ENCODE measurements at regions not wholly inside any gene's neighbourhood (a gene's known extent, or its start where the extent isn't known, plus 50 kb on each side); places are given as distances from the start of the nearest gene placed in this dataset.
"Not testable (repeated sequence)": the region's sequence is repeated elsewhere in the genome, so short reads cannot be mapped to it uniquely, and the experiment has no call there.

DNA sequence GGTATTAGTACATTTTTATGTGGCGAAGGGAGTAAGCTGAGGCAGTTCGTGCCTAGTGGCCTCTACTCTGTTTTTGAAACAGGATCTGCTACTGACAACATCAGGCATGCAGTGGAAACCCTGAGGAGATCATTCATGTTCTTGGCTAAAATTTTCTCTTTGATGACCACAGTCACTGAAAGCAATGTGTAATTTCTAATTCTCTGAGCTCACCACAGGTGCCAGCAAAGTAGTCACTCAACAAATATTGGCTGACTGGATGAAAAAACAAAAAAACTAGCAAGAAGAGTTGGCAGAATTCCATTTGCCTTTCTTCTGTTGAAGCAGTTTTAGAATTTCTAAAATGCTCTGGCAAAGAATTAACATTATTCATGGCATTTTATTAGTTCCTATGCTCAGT, 176.5 kb upstream of the KCTD7 start:
- Histone ChIP-seq H3K79me2 (ENCODE audit: low read length) (no peaks in the 10 kb centered on the region), H3K4me1 (ENCODE audit: insufficient read depth, low read length) (no peaks in the 10 kb centered on the region; the same call in 1 of the 2 replicates), H3F3A (ENCODE audit: low read length, unreplicated experiment) (no peaks in the 10 kb centered on the region), H3K4me2 (ENCODE audit: low read length) (no peak overlapping the region), H3K9ac (ENCODE audit: low read length) (no peak overlapping the region), H3K27ac (ENCODE audit: low read length) (no peak overlapping the region), H3K9me3 (ENCODE audit: low read length) (no peaks in the 10 kb centered on the region), H3K36me3 (ENCODE audit: low read depth, low read length) (no peaks in the 10 kb centered on the region), H3K27me3 (ENCODE audit: low read length) (no peaks in the 10 kb centered on the region), H3K4me3 (ENCODE audit: low read length) (no peak overlapping the region), H4K20me1 (ENCODE audit: low read length) (no peaks in the 10 kb centered on the region), H3K9me2 (replicated peaks; ENCODE audit: low read length) (no peaks in the 10 kb centered on the region), H2AFZ (ENCODE audit: low read length) (no peak overlapping the region)
- intact Hi-C loops (cut with micrococcal nuclease) = no loop called here
- BruUV-seq (replicated peaks) = no TSS peak
- peak; percentile 96 for ATAC-seq
- POLR2A ChIA-PET (ENCODE audit: unreplicated experiment) = no interaction called here
- TF ChIP-seq EZH2 (IDR thresholded peaks at IDR 0.05; ENCODE audit: low read length, unreplicated experiment) = no peak
- TF ChIP-seq EZH2phosphoT487 (IDR thresholded peaks at IDR 0.05; ENCODE audit: borderline replicate concordance, low read length) = no peak
- TF ChIP-seq, protein P1, sequence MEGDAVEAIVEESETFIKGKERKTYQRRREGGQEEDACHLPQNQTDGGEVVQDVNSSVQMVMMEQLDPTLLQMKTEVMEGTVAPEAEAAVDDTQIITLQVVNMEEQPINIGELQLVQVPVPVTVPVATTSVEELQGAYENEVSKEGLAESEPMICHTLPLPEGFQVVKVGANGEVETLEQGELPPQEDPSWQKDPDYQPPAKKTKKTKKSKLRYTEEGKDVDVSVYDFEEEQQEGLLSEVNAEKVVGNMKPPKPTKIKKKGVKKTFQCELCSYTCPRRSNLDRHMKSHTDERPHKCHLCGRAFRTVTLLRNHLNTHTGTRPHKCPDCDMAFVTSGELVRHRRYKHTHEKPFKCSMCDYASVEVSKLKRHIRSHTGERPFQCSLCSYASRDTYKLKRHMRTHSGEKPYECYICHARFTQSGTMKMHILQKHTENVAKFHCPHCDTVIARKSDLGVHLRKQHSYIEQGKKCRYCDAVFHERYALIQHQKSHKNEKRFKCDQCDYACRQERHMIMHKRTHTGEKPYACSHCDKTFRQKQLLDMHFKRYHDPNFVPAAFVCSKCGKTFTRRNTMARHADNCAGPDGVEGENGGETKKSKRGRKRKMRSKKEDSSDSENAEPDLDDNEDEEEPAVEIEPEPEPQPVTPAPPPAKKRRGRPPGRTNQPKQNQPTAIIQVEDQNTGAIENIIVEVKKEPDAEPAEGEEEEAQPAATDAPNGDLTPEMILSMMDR (conservative IDR thresholded peaks at IDR 0.05; ENCODE audit: low read depth, low read length) = no peak
- DNase-seq = peak; percentile 48
- CTCF ChIA-PET = interaction anchor here (0.6 to 1.4 kb wide), 2 partner anchors 39 to 564 kb away, joined by 3 to 6 read pairs; no protein-coding TSS in a partner anchor

DNA sequence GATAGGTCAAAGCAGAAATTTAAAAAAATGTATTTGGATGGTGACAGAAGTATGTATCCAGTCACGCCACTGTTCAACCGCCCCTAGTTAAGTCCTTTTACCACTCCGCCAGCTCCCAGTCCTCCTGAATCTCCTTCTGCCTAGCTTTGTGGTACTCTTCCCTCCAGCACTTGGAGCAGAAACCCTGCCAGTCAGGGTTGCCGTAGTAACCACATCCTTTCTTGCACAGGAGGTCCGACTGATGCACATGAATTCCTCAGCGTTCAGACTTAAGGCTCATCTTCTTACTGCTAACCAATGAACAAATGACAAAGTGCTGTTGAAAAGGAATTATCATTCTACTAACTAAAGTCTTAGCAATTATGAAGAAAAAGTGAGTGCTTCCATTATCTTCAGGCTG, 175.3 kb upstream of the KCTD7 start:
- no peaks in the 10 kb centered on the region for H3F3A ChIP-seq (ENCODE audit: low read length, unreplicated experiment)
- no peak for ATAC-seq
- H3K4me3 ChIP-seq (ENCODE audit: low read length) = no peak overlapping the region
- no peaks in the 10 kb centered on the region for H3K9me2 ChIP-seq (replicated peaks; ENCODE audit: low read length)
- BruUV-seq (replicated peaks) = no TSS peak
- TF ChIP-seq, protein P1 (conservative IDR thresholded peaks at IDR 0.05; ENCODE audit: low read depth, low read length) = no peak
- TF ChIP-seq EZH2 (IDR thresholded peaks at IDR 0.05; ENCODE audit: low read length, unreplicated experiment) (no peak), EZH2phosphoT487 (IDR thresholded peaks at IDR 0.05; ENCODE audit: borderline replicate concordance, low read length) (no peak)
- H4K20me1 ChIP-seq (ENCODE audit: low read length) = no peaks in the 10 kb centered on the region
- H3K4me2 ChIP-seq (ENCODE audit: low read length) = no peak overlapping the region
- H3K9ac ChIP-seq (ENCODE audit: low read length) = no peak overlapping the region
- CTCF ChIA-PET = no interaction called here
- no peaks in the 10 kb centered on the region for H3K36me3 ChIP-seq (ENCODE audit: low read depth, low read length)
- no peaks in the 10 kb centered on the region; the same call in 1 of the 2 replicates for H3K4me1 ChIP-seq (ENCODE audit: insufficient read depth, low read length)
- no peak for DNase-seq
- no peaks in the 10 kb centered on the region for H3K9me3 ChIP-seq (ENCODE audit: low read length)
- H3K27ac ChIP-seq (ENCODE audit: low read length) = no peak overlapping the region
- no peaks in the 10 kb centered on the region for H3K27me3 ChIP-seq (ENCODE audit: low read length)
- H3K79me2 ChIP-seq (ENCODE audit: low read length) = no peaks in the 10 kb centered on the region
- H2AFZ ChIP-seq (ENCODE audit: low read length) = no peak overlapping the region
- POLR2A ChIA-PET (ENCODE audit: unreplicated experiment) = no interaction called here
- intact Hi-C loops (cut with micrococcal nuclease) = no loop called here

GRCh38 chr7:66454600-66455225, 174.0 kb upstream of the KCTD7 start:
- TF ChIP-seq EZH2 (IDR thresholded peaks at IDR 0.05; ENCODE audit: low read length, unreplicated experiment) (no peak), EZH2phosphoT487 (IDR thresholded peaks at IDR 0.05; ENCODE audit: borderline replicate concordance, low read length) (no peak)
- TF ChIP-seq, protein P1 (conservative IDR thresholded peaks at IDR 0.05; ENCODE audit: low read depth, low read length) = no peak
- Histone ChIP-seq H3K4me2 (ENCODE audit: low read length) (no peak overlapping the region), H4K20me1 (ENCODE audit: low read length) (no peaks in the 10 kb centered on the region), H3K27ac (ENCODE audit: low read length) (no peak overlapping the region), H2AFZ (ENCODE audit: low read length) (no peak overlapping the region), H3K4me3 (ENCODE audit: low read length) (no peak overlapping the region), H3K27me3 (ENCODE audit: low read length) (no peaks in the 10 kb centered on the region), H3K9me3 (ENCODE audit: low read length) (no peaks in the 10 kb centered on the region), H3K79me2 (ENCODE audit: low read length) (no peaks in the 10 kb centered on the region), H3K4me1 (ENCODE audit: insufficient read depth, low read length) (no peaks in the 10 kb centered on the region; the same call in 1 of the 2 replicates), H3K9ac (ENCODE audit: low read length) (no peak overlapping the region), H3K9me2 (replicated peaks; ENCODE audit: low read length) (no peaks in the 10 kb centered on the region), H3F3A (ENCODE audit: low read length, unreplicated experiment) (no peaks in the 10 kb centered on the region), H3K36me3 (ENCODE audit: low read depth, low read length) (no peaks in the 10 kb centered on the region)
- POLR2A ChIA-PET (ENCODE audit: unreplicated experiment) = no interaction called here
- no TSS peak for BruUV-seq (replicated peaks)
- intact Hi-C loops (cut with micrococcal nuclease) = no loop called here
- ATAC-seq = no peak
- CTCF ChIA-PET = no interaction called here
- DNase-seq = no peak

DNA sequence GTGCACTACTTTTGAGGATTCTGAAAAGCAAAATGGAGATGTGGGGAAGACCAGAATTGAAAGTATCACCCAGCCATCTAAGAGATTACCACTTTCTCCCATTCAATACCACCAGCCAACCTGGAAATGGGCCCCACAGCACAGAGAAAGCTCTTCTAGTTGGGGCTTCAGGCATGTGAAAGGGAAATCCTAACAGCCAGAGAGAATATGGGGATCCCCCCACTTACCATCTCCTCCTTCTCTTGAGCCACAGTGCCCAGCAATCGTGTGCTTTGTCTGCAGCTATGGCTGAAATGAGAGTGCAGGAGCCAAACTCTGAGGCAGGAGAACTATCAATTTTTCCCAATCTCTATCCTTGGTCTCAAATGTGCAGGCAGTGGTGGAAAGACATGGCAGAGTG, 173.2 kb upstream of the KCTD7 start:
- H3K9me3 ChIP-seq (ENCODE audit: low read length); H3K4me1 ChIP-seq (ENCODE audit: insufficient read depth, low read length); POLR2A ChIA-PET (ENCODE audit: unreplicated experiment); H3K9ac ChIP-seq (ENCODE audit: low read length); H3K27ac ChIP-seq (ENCODE audit: low read length); H3K9me2 ChIP-seq (replicated peaks; ENCODE audit: low read length); H2AFZ ChIP-seq (ENCODE audit: low read length); BruUV-seq (replicated peaks); H4K20me1 ChIP-seq (ENCODE audit: low read length); H3K27me3 ChIP-seq (ENCODE audit: low read length); H3K4me2 ChIP-seq (ENCODE audit: low read length); H3K4me3 ChIP-seq (ENCODE audit: low read length); CTCF ChIA-PET; intact Hi-C loops (cut with micrococcal nuclease); H3K79me2 ChIP-seq (ENCODE audit: low read length); H3F3A ChIP-seq (ENCODE audit: low read length, unreplicated experiment); ATAC-seq; H3K36me3 ChIP-seq (ENCODE audit: low read depth, low read length); DNase-seq: not testable (repeated sequence)
